ENCODE measurements at regions not wholly inside any gene's neighbourhood (a gene's known extent, or its start where the extent isn't known, plus 50 kb on each side); places are given as distances from the start of the nearest gene placed in this dataset.

DNA sequence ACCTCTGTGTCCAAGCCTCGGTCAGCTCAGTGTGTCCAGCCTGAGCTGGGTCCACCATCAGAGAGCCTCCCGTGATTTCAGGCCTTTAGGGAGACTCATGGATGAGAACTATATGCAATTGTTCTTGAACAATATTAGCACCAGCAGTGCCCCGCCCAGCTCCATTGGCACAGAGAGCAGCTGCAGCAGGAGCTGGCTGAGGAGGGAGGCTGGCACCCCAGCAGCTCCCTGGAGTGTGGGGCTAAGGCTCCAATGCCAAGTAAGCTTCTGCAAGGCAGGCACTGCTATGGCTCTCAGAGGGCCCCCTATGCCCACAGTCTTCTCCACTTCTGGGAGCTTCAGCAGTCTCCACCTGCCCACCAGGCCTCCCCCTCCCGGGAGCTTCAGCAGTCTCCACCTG is 593.3 kb downstream of the MATN1 start:
- no peaks in the 10 kb centered on the region for H3K36me3 ChIP-seq

DNA sequence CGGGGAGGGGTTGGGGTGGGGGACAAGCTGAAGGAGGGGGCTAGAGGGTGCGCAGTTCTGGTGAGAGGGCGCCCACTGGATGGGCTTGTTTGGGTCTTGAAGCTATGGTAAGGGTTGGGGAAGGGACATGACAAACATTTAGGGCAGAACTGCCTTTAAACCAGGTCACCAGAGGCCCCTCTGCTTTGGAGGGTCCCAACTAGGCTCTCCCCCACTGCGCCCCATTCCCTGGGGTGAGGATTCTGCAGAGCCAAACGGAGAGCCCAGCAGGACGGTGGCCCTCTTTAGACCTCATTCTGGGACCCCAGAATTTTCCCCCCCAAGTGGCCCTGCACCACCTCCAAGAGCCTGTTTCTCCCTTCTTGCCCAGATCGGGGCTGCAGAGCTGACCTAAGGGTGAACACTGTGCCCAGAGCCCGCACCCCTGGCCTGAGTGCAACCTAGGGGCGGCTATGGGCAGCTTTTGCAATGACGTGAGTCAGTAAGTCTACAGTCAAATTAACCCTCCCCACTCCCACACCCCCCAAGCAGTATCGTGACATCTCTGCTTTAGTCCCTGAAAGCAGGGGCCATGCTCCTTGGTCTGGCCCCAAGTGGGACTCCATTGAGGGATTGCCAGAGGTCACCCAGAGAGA is 593.8 kb downstream of the MATN1 start:
- Histone ChIP-seq H3K27me3 (peaks cover 0 to 47% (median 0%) of the 10 kb centered on the region in 4 donors), H3K27ac (replicated peaks in 1 of 4) (no peak overlapping the region), H3K4me1 (peaks cover 0 to 4% (median 0%) of the 10 kb centered on the region in 4 donors), H3K9me3 (no peaks in the 10 kb centered on the region), H3K4me3 (no peak overlapping the region), H3K36me3 (no peaks in the 10 kb centered on the region)
- TF ChIP-seq, protein P1, sequence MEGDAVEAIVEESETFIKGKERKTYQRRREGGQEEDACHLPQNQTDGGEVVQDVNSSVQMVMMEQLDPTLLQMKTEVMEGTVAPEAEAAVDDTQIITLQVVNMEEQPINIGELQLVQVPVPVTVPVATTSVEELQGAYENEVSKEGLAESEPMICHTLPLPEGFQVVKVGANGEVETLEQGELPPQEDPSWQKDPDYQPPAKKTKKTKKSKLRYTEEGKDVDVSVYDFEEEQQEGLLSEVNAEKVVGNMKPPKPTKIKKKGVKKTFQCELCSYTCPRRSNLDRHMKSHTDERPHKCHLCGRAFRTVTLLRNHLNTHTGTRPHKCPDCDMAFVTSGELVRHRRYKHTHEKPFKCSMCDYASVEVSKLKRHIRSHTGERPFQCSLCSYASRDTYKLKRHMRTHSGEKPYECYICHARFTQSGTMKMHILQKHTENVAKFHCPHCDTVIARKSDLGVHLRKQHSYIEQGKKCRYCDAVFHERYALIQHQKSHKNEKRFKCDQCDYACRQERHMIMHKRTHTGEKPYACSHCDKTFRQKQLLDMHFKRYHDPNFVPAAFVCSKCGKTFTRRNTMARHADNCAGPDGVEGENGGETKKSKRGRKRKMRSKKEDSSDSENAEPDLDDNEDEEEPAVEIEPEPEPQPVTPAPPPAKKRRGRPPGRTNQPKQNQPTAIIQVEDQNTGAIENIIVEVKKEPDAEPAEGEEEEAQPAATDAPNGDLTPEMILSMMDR (IDR thresholded peaks at IDR 0.05) = no peak
- TF ChIP-seq POLR2AphosphoS5 (IDR thresholded peaks at IDR 0.05) (no peak), EP300 (IDR thresholded peaks at IDR 0.05) (no peak), POLR2A (IDR thresholded peaks at IDR 0.05; ENCODE audit: low read depth) (no peak)
- WGBS = 67% methylated on average over 9 of the region's 11 CpGs
- no peak for DNase-seq (ENCODE audit: extremely low spot score)
- intact Hi-C loops (cut with DNase I) = no loop called here

More for the DNA sequence above, 593.3 kb downstream of the MATN1 start:
- intact Hi-C loops (cut with DNase I) = no loop called here
- TF ChIP-seq EP300 (IDR thresholded peaks at IDR 0.05) (no peak), POLR2AphosphoS5 (IDR thresholded peaks at IDR 0.05) (no peak), POLR2A (IDR thresholded peaks at IDR 0.05; ENCODE audit: low read depth) (no peak)
- TF ChIP-seq, protein P1 (IDR thresholded peaks at IDR 0.05) = no peak
- no peak for DNase-seq (ENCODE audit: extremely low spot score)
- Histone ChIP-seq H3K27ac (replicated peaks in 1 of 4) (no peak overlapping the region), H3K27me3 (peaks cover 0 to 47% (median 0%) of the 10 kb centered on the region in 4 donors), H3K4me3 (no peak overlapping the region), H3K9me3 (no peaks in the 10 kb centered on the region), H3K4me1 (peaks cover 0 to 4% (median 0%) of the 10 kb centered on the region in 4 donors)
- WGBS = 90% methylated on average over 2 of the region's 4 CpGs

DNA sequence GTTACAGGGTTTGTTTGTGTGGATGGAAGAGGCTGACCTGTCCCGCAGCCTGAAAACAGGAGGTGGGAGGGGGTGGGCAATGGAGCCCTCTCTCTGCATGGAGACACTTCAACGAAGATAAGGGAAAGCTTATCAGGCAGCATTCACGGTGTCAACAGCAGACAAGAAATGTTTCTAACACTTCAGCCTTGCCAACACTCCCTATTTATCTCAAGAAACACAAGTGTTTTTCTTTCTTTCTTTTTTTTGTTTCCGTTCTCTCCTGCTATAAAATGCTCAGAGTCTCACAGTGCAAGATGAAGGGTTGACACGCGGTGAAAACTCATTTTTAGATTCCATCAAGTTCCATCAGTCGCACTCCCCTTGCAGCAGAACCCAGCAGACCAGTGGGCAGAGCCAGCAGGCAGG is 594.4 kb downstream of the MATN1 start:
- Histone ChIP-seq H3K27ac (replicated peaks in 1 of 4) (no peak overlapping the region), H3K27me3 (peaks cover 0 to 47% (median 0%) of the 10 kb centered on the region in 4 donors), H3K4me1 (peaks cover 0 to 4% (median 0%) of the 10 kb centered on the region in 4 donors), H3K36me3 (no peaks in the 10 kb centered on the region), H3K4me3 (no peak overlapping the region), H3K9me3 (no peaks in the 10 kb centered on the region)
- TF ChIP-seq POLR2A (IDR thresholded peaks at IDR 0.05; ENCODE audit: low read depth) (no peak), POLR2AphosphoS5 (IDR thresholded peaks at IDR 0.05) (no peak), EP300 (IDR thresholded peaks at IDR 0.05) (no peak)
- TF ChIP-seq, protein P1 (IDR thresholded peaks at IDR 0.05) = no peak
- 47% methylated on average over 7 of the region's 7 CpGs for WGBS
- intact Hi-C loops (cut with DNase I) = no loop called here
- DNase-seq (ENCODE audit: extremely low spot score) = no peak

DNA sequence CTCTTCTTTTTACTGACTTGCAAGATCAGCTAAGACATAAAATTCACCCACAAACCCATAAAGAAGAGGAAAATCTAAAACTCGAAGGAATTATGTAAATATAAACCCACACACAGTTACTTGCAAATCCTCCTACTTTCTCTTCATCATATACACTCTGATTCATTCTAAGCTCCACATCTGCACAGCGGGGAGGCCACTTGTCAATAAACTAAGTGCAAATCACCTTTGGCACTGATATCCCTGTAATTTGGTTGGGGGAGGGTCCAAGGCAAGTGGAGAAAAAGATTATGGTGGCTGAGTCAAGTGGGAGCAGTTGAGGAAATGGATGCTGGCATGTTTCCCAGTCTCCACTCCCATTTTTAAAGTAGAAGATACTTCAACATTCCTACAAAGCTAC is 596.5 kb downstream of the MATN1 start:
- Histone ChIP-seq H3K27me3 (peaks cover 0 to 47% (median 0%) of the 10 kb centered on the region in 4 donors), H3K36me3 (no peaks in the 10 kb centered on the region), H3K4me3 (no peak overlapping the region), H3K27ac (replicated peaks in 1 of 4) (no peak overlapping the region), H3K4me1 (peaks cover 0 to 4% (median 0%) of the 10 kb centered on the region in 4 donors), H3K9me3 (no peaks in the 10 kb centered on the region)
- 86% methylated on average over 2 of the region's 2 CpGs for WGBS
- no peak for DNase-seq (ENCODE audit: extremely low spot score)
- intact Hi-C loops (cut with DNase I) = no loop called here
- no peak for TF ChIP-seq POLR2AphosphoS5 (IDR thresholded peaks at IDR 0.05)
- no peak for TF ChIP-seq EP300 (IDR thresholded peaks at IDR 0.05)
- TF ChIP-seq, protein P1 (IDR thresholded peaks at IDR 0.05) = no peak
- TF ChIP-seq POLR2A (IDR thresholded peaks at IDR 0.05; ENCODE audit: low read depth) = no peak

DNA sequence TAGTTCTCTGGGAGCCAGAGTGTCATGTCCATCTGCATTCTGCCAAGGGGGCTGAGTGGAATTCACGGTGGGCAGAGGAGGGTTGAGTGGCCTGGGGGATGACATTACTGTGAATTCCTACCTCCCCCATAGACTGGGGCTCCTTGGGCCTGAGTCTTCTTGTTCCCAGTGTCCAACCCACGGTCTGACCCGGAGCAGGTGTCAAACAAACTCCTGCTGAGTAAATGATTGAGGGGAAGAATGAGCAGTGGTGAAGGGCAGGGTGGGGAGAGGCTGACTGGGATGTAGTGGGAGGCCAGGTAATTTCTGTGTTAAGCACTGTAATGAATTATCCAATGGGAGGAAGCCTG is 597.6 kb downstream of the MATN1 start:
- Histone ChIP-seq H3K36me3 (no peaks in the 10 kb centered on the region), H3K9me3 (no peaks in the 10 kb centered on the region), H3K4me3 (no peak overlapping the region), H3K27me3 (peaks cover 0 to 39% (median 0%) of the 10 kb centered on the region in 4 donors), H3K4me1 (peaks cover 0 to 4% (median 0%) of the 10 kb centered on the region in 4 donors), H3K27ac (replicated peaks in 1 of 4) (no peak overlapping the region)
- 54% methylated on average over 3 of the region's 3 CpGs for WGBS
- no peak for DNase-seq (ENCODE audit: extremely low spot score)
- intact Hi-C loops (cut with DNase I) = no loop called here
- TF ChIP-seq POLR2A (IDR thresholded peaks at IDR 0.05; ENCODE audit: low read depth) (no peak), POLR2AphosphoS5 (IDR thresholded peaks at IDR 0.05) (no peak), EP300 (IDR thresholded peaks at IDR 0.05) (no peak)
- TF ChIP-seq, protein P1 (IDR thresholded peaks at IDR 0.05) = no peak

Measured in esophagus muscularis mucosa (tissue), 4 donors.